Liver (tissue), 3 donors: ENCODE measurements at regions not wholly inside any gene's neighbourhood (a gene's known extent, or its start where the extent isn't known, plus 50 kb on each side); places are given as distances from the start of the nearest gene placed in this dataset.

Source experiments
- EGR1 ChIP-seq, 2 donors: IDR thresholded peaks; 2 replicates each; pipeline ENCODE4 v1.6.1; 2016 to 2018; ENCODE audit warnings: antibody characterized with exemption in 2 of 2, low read depth in 2 of 2
- FOXA1 ChIP-seq: IDR thresholded peaks from 2 replicates; pipeline ENCODE4 v1.6.1; 2016; ENCODE audit warnings: antibody characterized with exemption
- GABPA ChIP-seq, 2 donors: IDR thresholded peaks in 1 of 2; conservative IDR thresholded peaks in 1 of 2; 2 replicates each; pipeline ENCODE4 v1.6.1; 2016; ENCODE audit warnings: antibody characterized with exemption in 2 of 2, mild to moderate bottlenecking in 1 of 2, moderate library complexity in 1 of 2
- HNF4A ChIP-seq, 2 donors: conservative IDR thresholded peaks; 2 replicates each; pipeline ENCODE4 v1.6.1; 2016; ENCODE audit warnings: antibody characterized with exemption in 2 of 2, mild to moderate bottlenecking in 2 of 2
- JUND ChIP-seq, 2 donors: IDR thresholded peaks; 2 replicates each; pipeline ENCODE4 v1.6.1; 2016; ENCODE audit warnings: antibody characterized with exemption in 2 of 2
- RAD21 ChIP-seq, 2 donors: IDR thresholded peaks; 2 replicates each; pipeline ENCODE4 v1.6.1; 2016; ENCODE audit warnings: antibody characterized with exemption in 2 of 2, mild to moderate bottlenecking in 2 of 2
- SP1 ChIP-seq: IDR thresholded peaks from 2 replicates; pipeline ENCODE4 v1.6.1; 2018; ENCODE audit warnings: antibody characterized with exemption, mild to moderate bottlenecking
- TAF1 ChIP-seq: conservative IDR thresholded peaks from 2 replicates; pipeline ENCODE4 v1.6.1; 2016; ENCODE audit warnings: antibody characterized with exemption, mild to moderate bottlenecking
- YY1 ChIP-seq: IDR thresholded peaks from 2 replicates; pipeline ENCODE4 v1.6.1; 2016; ENCODE audit warnings: antibody characterized with exemption, mild to moderate bottlenecking
- TF ChIP-seq, protein P1 (sequence below): fragments of 150-350 bp; IDR thresholded peaks from 2 replicates; pipeline ENCODE4 v1.5.1; 2017; ENCODE audit warnings: improper control_type of control experiment, low read depth, low read length; ENCODE audit not compliant: missing input control
- TF ChIP-seq, protein P2 (sequence below): IDR thresholded peaks from 2 replicates; pipeline ENCODE4 v1.6.1; 2016; ENCODE audit warnings: antibody characterized with exemption
- TF ChIP-seq, protein P3 (sequence below): IDR thresholded peaks from 2 replicates; pipeline ENCODE4 v1.6.1; 2016; ENCODE audit warnings: antibody characterized with exemption, mild to moderate bottlenecking
- TF ChIP-seq, protein P4 (sequence below): IDR thresholded peaks from 2 replicates; pipeline ENCODE4 v1.6.1; 2016; ENCODE audit warnings: antibody characterized with exemption
- TF ChIP-seq, protein P5 (sequence below): IDR thresholded peaks from 2 replicates; pipeline ENCODE4 v1.6.1; 2016; ENCODE audit warnings: antibody characterized with exemption
- donor health status: healthy.
- donor health status: healthy.

DNA sequence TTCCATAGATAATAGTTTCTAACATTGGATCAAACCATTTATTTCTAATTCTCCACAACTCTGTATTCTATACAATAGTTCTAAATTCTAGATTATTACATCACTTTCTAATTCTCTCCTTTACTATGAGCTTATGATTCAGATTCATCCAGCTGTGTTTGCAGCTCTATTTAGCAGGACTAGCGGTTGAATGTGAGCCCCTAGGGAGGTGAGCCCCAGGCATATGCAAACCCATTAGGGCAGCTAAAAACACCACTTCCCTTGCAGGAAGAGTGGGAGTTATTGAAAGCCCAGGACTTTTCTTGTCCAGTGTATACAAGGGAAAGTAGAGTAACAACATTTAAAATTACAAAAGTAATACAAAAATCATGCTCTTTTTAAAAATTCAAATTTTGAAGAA, 56.9 kb downstream of the KRTAP19-8 start:
- TF ChIP-seq, protein P1, sequence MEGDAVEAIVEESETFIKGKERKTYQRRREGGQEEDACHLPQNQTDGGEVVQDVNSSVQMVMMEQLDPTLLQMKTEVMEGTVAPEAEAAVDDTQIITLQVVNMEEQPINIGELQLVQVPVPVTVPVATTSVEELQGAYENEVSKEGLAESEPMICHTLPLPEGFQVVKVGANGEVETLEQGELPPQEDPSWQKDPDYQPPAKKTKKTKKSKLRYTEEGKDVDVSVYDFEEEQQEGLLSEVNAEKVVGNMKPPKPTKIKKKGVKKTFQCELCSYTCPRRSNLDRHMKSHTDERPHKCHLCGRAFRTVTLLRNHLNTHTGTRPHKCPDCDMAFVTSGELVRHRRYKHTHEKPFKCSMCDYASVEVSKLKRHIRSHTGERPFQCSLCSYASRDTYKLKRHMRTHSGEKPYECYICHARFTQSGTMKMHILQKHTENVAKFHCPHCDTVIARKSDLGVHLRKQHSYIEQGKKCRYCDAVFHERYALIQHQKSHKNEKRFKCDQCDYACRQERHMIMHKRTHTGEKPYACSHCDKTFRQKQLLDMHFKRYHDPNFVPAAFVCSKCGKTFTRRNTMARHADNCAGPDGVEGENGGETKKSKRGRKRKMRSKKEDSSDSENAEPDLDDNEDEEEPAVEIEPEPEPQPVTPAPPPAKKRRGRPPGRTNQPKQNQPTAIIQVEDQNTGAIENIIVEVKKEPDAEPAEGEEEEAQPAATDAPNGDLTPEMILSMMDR: no peak
- TF ChIP-seq, protein P2, sequence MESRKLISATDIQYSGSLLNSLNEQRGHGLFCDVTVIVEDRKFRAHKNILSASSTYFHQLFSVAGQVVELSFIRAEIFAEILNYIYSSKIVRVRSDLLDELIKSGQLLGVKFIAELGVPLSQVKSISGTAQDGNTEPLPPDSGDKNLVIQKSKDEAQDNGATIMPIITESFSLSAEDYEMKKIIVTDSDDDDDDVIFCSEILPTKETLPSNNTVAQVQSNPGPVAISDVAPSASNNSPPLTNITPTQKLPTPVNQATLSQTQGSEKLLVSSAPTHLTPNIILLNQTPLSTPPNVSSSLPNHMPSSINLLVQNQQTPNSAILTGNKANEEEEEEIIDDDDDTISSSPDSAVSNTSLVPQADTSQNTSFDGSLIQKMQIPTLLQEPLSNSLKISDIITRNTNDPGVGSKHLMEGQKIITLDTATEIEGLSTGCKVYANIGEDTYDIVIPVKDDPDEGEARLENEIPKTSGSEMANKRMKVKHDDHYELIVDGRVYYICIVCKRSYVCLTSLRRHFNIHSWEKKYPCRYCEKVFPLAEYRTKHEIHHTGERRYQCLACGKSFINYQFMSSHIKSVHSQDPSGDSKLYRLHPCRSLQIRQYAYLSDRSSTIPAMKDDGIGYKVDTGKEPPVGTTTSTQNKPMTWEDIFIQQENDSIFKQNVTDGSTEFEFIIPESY: no peak
- no peak for TF ChIP-seq FOXA1
- no peak for TF ChIP-seq YY1
- TF ChIP-seq, protein P3, sequence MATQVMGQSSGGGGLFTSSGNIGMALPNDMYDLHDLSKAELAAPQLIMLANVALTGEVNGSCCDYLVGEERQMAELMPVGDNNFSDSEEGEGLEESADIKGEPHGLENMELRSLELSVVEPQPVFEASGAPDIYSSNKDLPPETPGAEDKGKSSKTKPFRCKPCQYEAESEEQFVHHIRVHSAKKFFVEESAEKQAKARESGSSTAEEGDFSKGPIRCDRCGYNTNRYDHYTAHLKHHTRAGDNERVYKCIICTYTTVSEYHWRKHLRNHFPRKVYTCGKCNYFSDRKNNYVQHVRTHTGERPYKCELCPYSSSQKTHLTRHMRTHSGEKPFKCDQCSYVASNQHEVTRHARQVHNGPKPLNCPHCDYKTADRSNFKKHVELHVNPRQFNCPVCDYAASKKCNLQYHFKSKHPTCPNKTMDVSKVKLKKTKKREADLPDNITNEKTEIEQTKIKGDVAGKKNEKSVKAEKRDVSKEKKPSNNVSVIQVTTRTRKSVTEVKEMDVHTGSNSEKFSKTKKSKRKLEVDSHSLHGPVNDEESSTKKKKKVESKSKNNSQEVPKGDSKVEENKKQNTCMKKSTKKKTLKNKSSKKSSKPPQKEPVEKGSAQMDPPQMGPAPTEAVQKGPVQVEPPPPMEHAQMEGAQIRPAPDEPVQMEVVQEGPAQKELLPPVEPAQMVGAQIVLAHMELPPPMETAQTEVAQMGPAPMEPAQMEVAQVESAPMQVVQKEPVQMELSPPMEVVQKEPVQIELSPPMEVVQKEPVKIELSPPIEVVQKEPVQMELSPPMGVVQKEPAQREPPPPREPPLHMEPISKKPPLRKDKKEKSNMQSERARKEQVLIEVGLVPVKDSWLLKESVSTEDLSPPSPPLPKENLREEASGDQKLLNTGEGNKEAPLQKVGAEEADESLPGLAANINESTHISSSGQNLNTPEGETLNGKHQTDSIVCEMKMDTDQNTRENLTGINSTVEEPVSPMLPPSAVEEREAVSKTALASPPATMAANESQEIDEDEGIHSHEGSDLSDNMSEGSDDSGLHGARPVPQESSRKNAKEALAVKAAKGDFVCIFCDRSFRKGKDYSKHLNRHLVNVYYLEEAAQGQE: no peak
- TF ChIP-seq JUND (IDR thresholded peaks at IDR 0.05): no peak
- TF ChIP-seq SP1: no peak
- TF ChIP-seq RAD21 (IDR thresholded peaks at IDR 0.05): no peak
- TF ChIP-seq GABPA (IDR thresholded peaks at IDR 0.05 in 1 of 2, conservative IDR thresholded peaks at IDR 0.05 in 1 of 2): no peak
- no peak for TF ChIP-seq TAF1
- no peak for TF ChIP-seq HNF4A (conservative IDR thresholded peaks at IDR 0.05)
- TF ChIP-seq, protein P4, sequence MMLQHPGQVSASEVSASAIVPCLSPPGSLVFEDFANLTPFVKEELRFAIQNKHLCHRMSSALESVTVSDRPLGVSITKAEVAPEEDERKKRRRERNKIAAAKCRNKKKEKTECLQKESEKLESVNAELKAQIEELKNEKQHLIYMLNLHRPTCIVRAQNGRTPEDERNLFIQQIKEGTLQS: no peak
- TF ChIP-seq, protein P5, sequence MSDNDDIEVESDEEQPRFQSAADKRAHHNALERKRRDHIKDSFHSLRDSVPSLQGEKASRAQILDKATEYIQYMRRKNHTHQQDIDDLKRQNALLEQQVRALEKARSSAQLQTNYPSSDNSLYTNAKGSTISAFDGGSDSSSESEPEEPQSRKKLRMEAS: no peak
- TF ChIP-seq EGR1 (IDR thresholded peaks at IDR 0.05; ENCODE audit: low read depth in 2 of 2): no peak
